Fibroblast of upper back skin (primary cell): ENCODE measurements at regions not wholly inside any gene's neighbourhood (a gene's known extent, or its start where the extent isn't known, plus 50 kb on each side); places are given as distances from the start of the nearest gene placed in this dataset.

Experiments used
- DNase-seq: peaks from one replicate; pipeline ENCODE4 v3.0.0-alpha.2; 2013

GRCh38 chr1:214824763-214825162 lies 221.8 kb downstream of the CENPF start:
- DNase-seq: peak; percentile 56

DNA sequence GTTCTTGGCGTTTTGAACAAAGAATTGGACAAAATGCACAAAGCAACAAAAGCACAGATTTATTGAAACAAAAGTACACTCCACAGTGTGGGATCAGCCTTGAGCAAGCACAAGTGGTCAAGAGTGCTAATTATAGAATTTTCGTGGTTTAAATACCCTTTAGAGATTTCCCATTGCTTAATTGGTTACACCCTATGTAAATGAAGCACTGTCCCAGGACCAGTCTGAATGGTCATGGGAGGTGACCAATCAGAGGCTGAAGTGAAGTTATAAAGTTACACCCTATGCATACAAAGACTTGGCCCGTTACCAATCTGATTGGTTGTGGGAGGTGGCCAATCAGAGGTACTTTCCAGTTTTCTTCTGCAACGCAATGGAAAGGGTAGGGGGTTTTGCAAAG lies 223.6 kb downstream of the CENPF start:
- DNase-seq: no peak

GRCh38 chr1:214827883-214828282 lies 224.9 kb downstream of the CENPF start:
- no peak for DNase-seq

DNA sequence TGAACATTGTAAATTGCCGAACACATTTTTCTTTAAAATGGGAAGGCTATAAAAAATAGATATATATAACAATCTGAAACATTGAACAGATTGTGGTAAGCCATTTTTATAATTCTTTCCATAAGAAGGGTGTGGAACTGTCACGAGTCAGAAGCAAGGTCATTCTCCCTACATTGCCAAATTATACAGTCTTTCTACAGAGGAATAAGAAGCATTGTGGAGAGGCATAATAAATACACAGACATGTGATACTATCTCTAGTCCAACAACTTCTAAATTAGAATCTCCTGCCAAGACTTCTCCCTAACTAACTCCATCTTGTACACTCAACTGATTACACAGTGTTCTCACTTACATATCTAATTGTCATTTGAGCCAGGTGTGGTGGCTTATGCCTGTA lies 227.9 kb downstream of the CENPF start:
- no peak for DNase-seq

GRCh38 chr1:214831956-214832355 lies 229.0 kb downstream of the CENPF start:
- no peak for DNase-seq

GRCh38 chr1:214833178-214833756 lies 230.3 kb downstream of the CENPF start:
- DNase-seq: peak; percentile 89

GRCh38 chr1:214837376-214837775 lies 234.4 kb downstream of the CENPF start:
- no peak for DNase-seq

- DNase-seq: peak; percentile 97
Observed at GRCh38 chr1:214838351-214838750, 235.4 kb downstream of the CENPF start.

- DNase-seq: peak; percentile 89
Observed at GRCh38 chr1:214840356-214840755, 237.4 kb downstream of the CENPF start.

GRCh38 chr1:214842856-214843255 lies 239.7 kb upstream of the KCNK2 start:
- DNase-seq: peak; percentile 87

GRCh38 chr1:214843281-214843680 lies 239.3 kb upstream of the KCNK2 start:
- DNase-seq: peak; percentile 34

- DNase-seq: no peak
Observed at GRCh38 chr1:214844319-214844718, 238.2 kb upstream of the KCNK2 start.

- DNase-seq: no peak
Observed at GRCh38 chr1:214846276-214846675, 236.3 kb upstream of the KCNK2 start.

- DNase-seq: peak; percentile 75
Observed at GRCh38 chr1:214847071-214847810, 235.3 kb upstream of the KCNK2 start.

DNA sequence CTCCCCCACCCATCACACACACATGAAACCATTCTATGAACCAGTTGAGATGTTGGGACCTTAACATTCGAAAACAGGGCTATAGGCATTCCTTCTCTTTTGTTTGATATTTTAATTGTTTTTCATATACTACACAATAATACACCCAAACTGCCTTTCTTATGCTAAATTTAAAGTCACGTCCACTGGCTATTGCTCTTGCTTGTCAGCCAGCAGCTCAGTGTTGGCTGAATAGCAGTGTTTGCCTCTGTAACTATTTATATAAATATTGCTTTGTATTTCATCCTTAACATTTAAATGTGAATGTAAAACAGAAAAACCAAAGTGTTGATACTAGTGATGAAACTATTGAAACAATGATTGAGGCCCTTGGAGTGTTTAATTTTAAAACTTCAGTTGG lies 234.4 kb upstream of the KCNK2 start:
- DNase-seq: no peak

DNA sequence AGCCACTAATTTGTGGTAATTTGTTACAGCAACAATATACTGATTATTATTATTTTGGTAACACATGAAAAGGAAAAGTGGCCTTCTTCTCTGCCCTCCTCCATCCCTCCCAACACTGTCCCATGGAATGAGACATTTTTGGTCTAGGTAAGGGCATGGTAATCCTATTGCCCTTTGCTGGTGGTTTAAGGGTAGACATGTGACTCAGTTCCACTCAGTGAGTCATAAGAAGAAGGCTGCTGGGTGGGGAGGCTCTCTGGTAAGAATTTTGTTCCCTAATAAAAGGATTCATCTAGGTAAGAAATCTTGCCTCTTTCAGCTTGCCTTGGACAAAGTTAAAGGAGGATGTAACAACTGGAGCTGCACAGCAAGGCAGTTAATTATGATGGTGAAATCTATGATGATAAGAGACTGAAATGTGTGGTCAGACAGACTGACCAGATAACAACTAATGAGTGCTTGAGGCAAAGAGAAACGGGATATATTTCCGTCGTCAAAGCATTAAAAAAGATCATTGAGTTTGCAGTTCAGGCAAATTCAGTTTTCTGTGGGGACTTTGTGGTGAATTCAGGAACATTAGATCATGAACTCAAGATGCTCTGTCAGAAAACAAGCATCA lies 232.0 kb upstream of the KCNK2 start:
- peak; percentile 70 for DNase-seq

GRCh38 chr1:214853340-214853739 lies 229.2 kb upstream of the KCNK2 start:
- DNase-seq: no peak

DNA sequence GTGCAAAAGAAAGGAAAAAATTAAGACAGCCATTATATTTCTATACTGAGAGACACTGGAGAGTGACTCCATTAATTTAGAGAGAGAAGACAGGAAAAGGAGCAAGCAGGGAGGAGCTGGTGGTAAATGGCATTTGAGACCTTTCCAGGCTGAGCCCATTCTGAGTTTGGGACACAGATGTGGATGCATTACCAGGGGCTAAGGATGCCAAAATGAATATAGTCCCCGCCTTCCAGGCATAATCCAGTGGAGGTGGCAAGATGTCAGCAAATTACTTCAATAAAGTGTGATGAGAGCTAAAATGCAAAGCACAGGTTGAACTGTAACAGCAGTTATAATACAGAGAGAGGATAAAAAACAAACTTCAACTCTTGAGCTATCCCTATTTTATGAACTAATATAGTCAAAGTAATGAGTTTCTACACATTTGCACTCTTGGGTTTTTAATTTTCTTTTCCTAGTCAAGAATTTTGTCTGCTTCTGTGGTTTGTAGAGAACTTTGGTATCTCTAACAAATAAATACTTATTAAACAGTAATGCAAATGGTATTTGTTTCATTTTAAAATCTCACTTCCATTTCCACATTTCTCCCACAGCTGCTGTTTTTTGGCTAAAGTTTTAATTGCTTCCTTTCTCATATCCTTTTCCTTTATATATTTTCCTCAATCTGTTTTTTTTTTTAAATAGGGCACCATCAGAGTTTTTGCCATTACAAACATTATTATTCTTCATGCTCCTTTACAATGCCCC lies 228.2 kb upstream of the KCNK2 start:
- DNase-seq: peak; percentile 37

GRCh38 chr1:214856843-214857242 lies 225.7 kb upstream of the KCNK2 start:
- no peak for DNase-seq

GRCh38 chr1:214857716-214858115 lies 224.8 kb upstream of the KCNK2 start:
- peak; percentile 37 for DNase-seq

GRCh38 chr1:214859647-214860046 lies 222.9 kb upstream of the KCNK2 start:
- DNase-seq: no peak

DNA sequence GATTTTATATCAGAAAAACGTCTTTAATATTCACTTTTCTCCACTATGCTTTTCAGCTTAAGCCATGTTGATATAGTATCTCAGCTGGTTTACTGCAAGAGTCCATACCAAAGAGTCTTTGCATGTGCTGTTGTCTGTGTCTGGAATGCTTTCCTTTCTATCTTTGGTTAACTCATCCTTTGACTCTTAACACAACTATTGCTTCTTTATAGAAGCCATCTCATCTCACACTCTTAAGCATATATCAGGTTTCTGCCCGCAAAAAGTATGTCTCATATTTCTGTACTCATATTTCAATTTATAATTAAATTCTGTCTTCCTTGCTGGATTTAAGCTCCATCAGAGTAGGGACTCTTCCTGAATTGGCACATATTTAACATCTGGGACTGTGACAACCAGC lies 220.9 kb upstream of the KCNK2 start:
- peak; percentile 83 for DNase-seq

GRCh38 chr1:214862421-214862820 lies 220.1 kb upstream of the KCNK2 start:
- peak; percentile 67 for DNase-seq
